HepG2 (cell line): ENCODE measurements at regions not wholly inside any gene's neighbourhood (a gene's known extent, or its start where the extent isn't known, plus 50 kb on each side); places are given as distances from the start of the nearest gene placed in this dataset.
A peak's percentile ranks its signal among the peaks of the same experiment; 100 is the strongest.

Source experiments
- BHLHE40 ChIP-seq: IDR thresholded peaks from 2 replicates; pipeline ENCODE4 v1.6.1; 2011; ENCODE audit warnings: low read length, improper control_type of control experiment
- DNMT3B ChIP-seq: conservative IDR thresholded peaks from 2 replicates; pipeline ENCODE4 v1.6.1; 2016; ENCODE audit warnings: missing biosample characterization, control low read depth
- FLYWCH1 ChIP-seq: sonication (generic); formaldehyde crosslinking; IDR thresholded peaks from 2 replicates; pipeline ENCODE4 v1.8.1; 2023; ENCODE audit warnings: mild to moderate bottlenecking, missing genetic modification reagents
- GATA4 ChIP-seq: sonication (generic); IDR thresholded peaks from 2 replicates; pipeline ENCODE4 v1.6.1; 2016; ENCODE audit warnings: antibody characterized with exemption, low read depth, borderline replicate concordance
- IRF2 ChIP-seq: IDR thresholded peaks from 2 replicates; pipeline ENCODE4 v1.6.1; 2018; ENCODE audit warnings: missing genetic modification reagents, missing compliant biosample characterization
- MAFK ChIP-seq, 2 experiments: IDR thresholded peaks in 1 of 2; conservative IDR thresholded peaks in 1 of 2; 2 replicates each; pipeline ENCODE4 v1.6.1; 2011; ENCODE audit warnings: improper control_type of control experiment in 2 of 2, low read length in 2 of 2
- MTA3 ChIP-seq: sonication (generic); formaldehyde crosslinking; IDR thresholded peaks from 2 replicates; pipeline ENCODE4 v1.4.0; 2020; ENCODE audit warnings: missing genetic modification reagents
- TBL1XR1 ChIP-seq: fragments of 150-350 bp; IDR thresholded peaks from 2 replicates; pipeline ENCODE4 v1.6.1; 2014; ENCODE audit warnings: borderline replicate concordance, low read length; ENCODE audit not compliant: partially characterized antibody
- TCF7L2 ChIP-seq: IDR thresholded peaks from 2 replicates; pipeline ENCODE4 v1.6.1; 2011; ENCODE audit warnings: mild to moderate bottlenecking, low read depth, low read length, moderate library complexity
- ZNF10 ChIP-seq: sonication (generic); formaldehyde crosslinking; IDR thresholded peaks from 2 replicates; pipeline ENCODE4 v1.4.0; 2020; ENCODE audit warnings: mild to moderate bottlenecking, low read depth, missing genetic modification reagents, borderline replicate concordance
- ZNF225 ChIP-seq: sonication (generic); formaldehyde crosslinking; IDR thresholded peaks from 2 replicates; pipeline ENCODE4 v1.4.0; 2020; ENCODE audit warnings: mild to moderate bottlenecking, missing genetic modification reagents
- ZNF232 ChIP-seq: sonication (generic); formaldehyde crosslinking; IDR thresholded peaks from 2 replicates; pipeline ENCODE4 v1.4.0; 2020; ENCODE audit warnings: missing genetic modification reagents, borderline replicate concordance
- ZNF282 ChIP-seq: fragments of 450-650 bp; IDR thresholded peaks from 2 replicates; pipeline ENCODE4 v1.6.1; 2018; ENCODE audit not compliant: partially characterized antibody
- ZNF496 ChIP-seq: sonication (generic); formaldehyde crosslinking; IDR thresholded peaks from 2 replicates; pipeline ENCODE4 v1.8.1; 2023; ENCODE audit warnings: mild to moderate bottlenecking, moderate library complexity, missing genetic modification reagents; ENCODE audit not compliant: insufficient replicate concordance
- ZNF678 ChIP-seq: sonication (generic); formaldehyde crosslinking; IDR thresholded peaks from 2 replicates; pipeline ENCODE4 v1.4.0; 2020; ENCODE audit warnings: mild to moderate bottlenecking, missing genetic modification reagents
- ZNF83 ChIP-seq: sonication (generic); formaldehyde crosslinking; IDR thresholded peaks from 2 replicates; pipeline ENCODE4 v1.4.0; 2020; ENCODE audit warnings: missing genetic modification reagents, mild to moderate bottlenecking, borderline replicate concordance
- ZNF879 ChIP-seq: sonication (generic); formaldehyde crosslinking; IDR thresholded peaks from 2 replicates; pipeline ENCODE4 v1.8.1; 2023; ENCODE audit warnings: missing genetic modification reagents
- TF ChIP-seq, protein P1 (sequence below): sonication (generic); formaldehyde crosslinking; IDR thresholded peaks from 2 replicates; pipeline ENCODE4 v1.5.1; 2020; ENCODE audit warnings: missing genetic modification reagents, mild to moderate bottlenecking, borderline replicate concordance
- TF ChIP-seq, protein P2 (sequence below): sonication (generic); IDR thresholded peaks from 2 replicates; pipeline ENCODE4 v1.6.1; 2016; ENCODE audit warnings: low read depth, borderline replicate concordance
- TF ChIP-seq, protein P3 (sequence below): sonication (generic); formaldehyde crosslinking; IDR thresholded peaks from 2 replicates; pipeline ENCODE4 v1.4.0; 2020; ENCODE audit warnings: missing genetic modification reagents
- TF ChIP-seq, protein P4 (sequence below): sonication (generic); formaldehyde crosslinking; IDR thresholded peaks from 2 replicates; pipeline ENCODE4 v1.5.0; 2020; ENCODE audit warnings: mild to moderate bottlenecking, low read depth, missing genetic modification reagents, borderline replicate concordance
- TF ChIP-seq, protein P5 (sequence below): sonication (generic); formaldehyde crosslinking; IDR thresholded peaks from 2 replicates; pipeline ENCODE4 v1.9.0; 2021; ENCODE audit warnings: missing genetic modification reagents, borderline replicate concordance
- TF ChIP-seq, protein P6 (sequence below): sonication (generic); formaldehyde crosslinking; IDR thresholded peaks from 2 replicates; pipeline ENCODE4 v1.5.0; 2020; ENCODE audit warnings: mild to moderate bottlenecking, missing genetic modification reagents

DNA sequence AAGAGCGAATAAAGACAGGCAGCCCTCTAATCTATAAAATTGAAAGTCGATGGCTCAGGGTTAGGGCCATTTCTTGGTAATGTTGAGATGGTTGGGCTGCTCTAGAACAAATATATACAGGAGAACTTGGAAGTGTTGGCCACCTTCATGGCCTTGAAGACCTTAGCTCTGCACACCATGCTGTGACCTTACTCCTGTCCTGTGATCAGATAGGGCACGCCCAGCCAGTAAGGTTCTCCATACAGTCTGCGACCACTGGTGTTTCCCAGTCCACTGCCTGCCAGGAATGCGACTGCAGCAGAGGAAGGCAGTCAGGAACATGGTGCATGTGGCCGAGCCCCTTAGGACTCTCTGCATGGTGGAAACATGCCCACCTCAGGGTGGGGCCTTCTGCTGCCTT, 73.2 kb upstream of the PSMA6 start (continued):
- TF ChIP-seq, protein P1, sequence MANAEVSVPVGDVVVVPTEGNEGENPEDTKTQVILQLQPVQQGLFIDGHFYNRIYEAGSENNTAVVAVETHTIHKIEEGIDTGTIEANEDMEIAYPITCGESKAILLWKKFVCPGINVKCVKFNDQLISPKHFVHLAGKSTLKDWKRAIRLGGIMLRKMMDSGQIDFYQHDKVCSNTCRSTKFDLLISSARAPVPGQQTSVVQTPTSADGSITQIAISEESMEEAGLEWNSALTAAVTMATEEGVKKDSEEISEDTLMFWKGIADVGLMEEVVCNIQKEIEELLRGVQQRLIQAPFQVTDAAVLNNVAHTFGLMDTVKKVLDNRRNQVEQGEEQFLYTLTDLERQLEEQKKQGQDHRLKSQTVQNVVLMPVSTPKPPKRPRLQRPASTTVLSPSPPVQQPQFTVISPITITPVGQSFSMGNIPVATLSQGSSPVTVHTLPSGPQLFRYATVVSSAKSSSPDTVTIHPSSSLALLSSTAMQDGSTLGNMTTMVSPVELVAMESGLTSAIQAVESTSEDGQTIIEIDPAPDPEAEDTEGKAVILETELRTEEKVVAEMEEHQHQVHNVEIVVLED = no peak
- no peak for TF ChIP-seq TCF7L2
- no peak for TF ChIP-seq ZNF678 (CRISPR knock-in tag)
- TF ChIP-seq ZNF10 = no peak
- no peak for TF ChIP-seq ZNF232 (CRISPR knock-in tag)
- no peak for TF ChIP-seq DNMT3B
- TF ChIP-seq MAFK (conservative IDR thresholded peaks at IDR 0.05 in 1 of 2, IDR thresholded peaks at IDR 0.05 in 1 of 2; ENCODE audit: low read length in 2 of 2) = no peak
- no peak for TF ChIP-seq ZNF496 (CRISPR knock-in tag)
- no peak for TF ChIP-seq BHLHE40
- no peak for TF ChIP-seq ZNF879 (CRISPR knock-in tag)
- 0 out of 2 replicates have a peak, but pooled peaks have one; percentile 59 for TF ChIP-seq FLYWCH1 (CRISPR knock-in tag)
- TF ChIP-seq, protein P2, sequence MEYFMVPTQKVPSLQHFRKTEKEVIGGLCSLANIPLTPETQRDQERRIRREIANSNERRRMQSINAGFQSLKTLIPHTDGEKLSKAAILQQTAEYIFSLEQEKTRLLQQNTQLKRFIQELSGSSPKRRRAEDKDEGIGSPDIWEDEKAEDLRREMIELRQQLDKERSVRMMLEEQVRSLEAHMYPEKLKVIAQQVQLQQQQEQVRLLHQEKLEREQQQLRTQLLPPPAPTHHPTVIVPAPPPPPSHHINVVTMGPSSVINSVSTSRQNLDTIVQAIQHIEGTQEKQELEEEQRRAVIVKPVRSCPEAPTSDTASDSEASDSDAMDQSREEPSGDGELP = no peak
- no peak for TF ChIP-seq MTA3 (CRISPR knock-in tag)
- no peak for TF ChIP-seq ZNF282
- TF ChIP-seq, protein P3, sequence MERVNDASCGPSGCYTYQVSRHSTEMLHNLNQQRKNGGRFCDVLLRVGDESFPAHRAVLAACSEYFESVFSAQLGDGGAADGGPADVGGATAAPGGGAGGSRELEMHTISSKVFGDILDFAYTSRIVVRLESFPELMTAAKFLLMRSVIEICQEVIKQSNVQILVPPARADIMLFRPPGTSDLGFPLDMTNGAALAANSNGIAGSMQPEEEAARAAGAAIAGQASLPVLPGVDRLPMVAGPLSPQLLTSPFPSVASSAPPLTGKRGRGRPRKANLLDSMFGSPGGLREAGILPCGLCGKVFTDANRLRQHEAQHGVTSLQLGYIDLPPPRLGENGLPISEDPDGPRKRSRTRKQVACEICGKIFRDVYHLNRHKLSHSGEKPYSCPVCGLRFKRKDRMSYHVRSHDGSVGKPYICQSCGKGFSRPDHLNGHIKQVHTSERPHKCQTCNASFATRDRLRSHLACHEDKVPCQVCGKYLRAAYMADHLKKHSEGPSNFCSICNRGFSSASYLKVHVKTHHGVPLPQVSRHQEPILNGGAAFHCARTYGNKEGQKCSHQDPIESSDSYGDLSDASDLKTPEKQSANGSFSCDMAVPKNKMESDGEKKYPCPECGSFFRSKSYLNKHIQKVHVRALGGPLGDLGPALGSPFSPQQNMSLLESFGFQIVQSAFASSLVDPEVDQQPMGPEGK (CRISPR knock-in tag) = no peak
- peak; percentile 69; the same call in 1 of the 2 replicates for TF ChIP-seq ZNF225 (CRISPR knock-in tag)
- no peak for TF ChIP-seq ZNF83
- TF ChIP-seq, protein P4, sequence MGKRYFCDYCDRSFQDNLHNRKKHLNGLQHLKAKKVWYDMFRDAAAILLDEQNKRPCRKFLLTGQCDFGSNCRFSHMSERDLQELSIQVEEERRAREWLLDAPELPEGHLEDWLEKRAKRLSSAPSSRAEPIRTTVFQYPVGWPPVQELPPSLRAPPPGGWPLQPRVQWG (CRISPR knock-in tag) = no peak
- TF ChIP-seq, protein P5, sequence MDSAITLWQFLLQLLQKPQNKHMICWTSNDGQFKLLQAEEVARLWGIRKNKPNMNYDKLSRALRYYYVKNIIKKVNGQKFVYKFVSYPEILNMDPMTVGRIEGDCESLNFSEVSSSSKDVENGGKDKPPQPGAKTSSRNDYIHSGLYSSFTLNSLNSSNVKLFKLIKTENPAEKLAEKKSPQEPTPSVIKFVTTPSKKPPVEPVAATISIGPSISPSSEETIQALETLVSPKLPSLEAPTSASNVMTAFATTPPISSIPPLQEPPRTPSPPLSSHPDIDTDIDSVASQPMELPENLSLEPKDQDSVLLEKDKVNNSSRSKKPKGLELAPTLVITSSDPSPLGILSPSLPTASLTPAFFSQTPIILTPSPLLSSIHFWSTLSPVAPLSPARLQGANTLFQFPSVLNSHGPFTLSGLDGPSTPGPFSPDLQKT = no peak
- no peak for TF ChIP-seq IRF2
- TF ChIP-seq, protein P6, sequence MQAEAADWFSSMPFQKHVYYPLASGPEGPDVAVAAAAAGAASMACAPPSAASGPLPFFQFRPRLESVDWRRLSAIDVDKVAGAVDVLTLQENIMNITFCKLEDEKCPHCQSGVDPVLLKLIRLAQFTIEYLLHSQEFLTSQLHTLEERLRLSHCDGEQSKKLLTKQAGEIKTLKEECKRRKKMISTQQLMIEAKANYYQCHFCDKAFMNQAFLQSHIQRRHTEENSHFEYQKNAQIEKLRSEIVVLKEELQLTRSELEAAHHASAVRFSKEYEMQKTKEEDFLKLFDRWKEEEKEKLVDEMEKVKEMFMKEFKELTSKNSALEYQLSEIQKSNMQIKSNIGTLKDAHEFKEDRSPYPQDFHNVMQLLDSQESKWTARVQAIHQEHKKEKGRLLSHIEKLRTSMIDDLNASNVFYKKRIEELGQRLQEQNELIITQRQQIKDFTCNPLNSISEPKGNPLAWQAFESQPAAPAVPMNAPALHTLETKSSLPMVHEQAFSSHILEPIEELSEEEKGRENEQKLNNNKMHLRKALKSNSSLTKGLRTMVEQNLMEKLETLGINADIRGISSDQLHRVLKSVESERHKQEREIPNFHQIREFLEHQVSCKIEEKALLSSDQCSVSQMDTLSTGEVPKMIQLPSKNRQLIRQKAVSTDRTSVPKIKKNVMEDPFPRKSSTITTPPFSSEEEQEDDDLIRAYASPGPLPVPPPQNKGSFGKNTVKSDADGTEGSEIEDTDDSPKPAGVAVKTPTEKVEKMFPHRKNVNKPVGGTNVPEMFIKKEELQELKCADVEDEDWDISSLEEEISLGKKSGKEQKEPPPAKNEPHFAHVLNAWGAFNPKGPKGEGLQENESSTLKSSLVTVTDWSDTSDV (CRISPR knock-in tag) = no peak
- no peak for TF ChIP-seq GATA4
- no peak for TF ChIP-seq TBL1XR1
